Hepatocyte (in vitro differentiated cells): ENCODE measurements at regions not wholly inside any gene's neighbourhood (a gene's known extent, or its start where the extent isn't known, plus 50 kb on each side); places are given as distances from the start of the nearest gene placed in this dataset.

Source experiments
- DNase-seq: peaks from one replicate; pipeline ENCODE4 v3.0.0-alpha.2; 2016; ENCODE audit warnings: low spot score
- H2AFZ ChIP-seq: fragments of 200-600 bp; sonication (generic); 2 replicates; pipeline ENCODE4 v1.6.0; 2016; ENCODE audit warnings: antibody characterized with exemption, mild to moderate bottlenecking
- H3K27ac ChIP-seq: fragments of 200-600 bp; sonication (generic); 2 replicates; pipeline ENCODE4 v1.5.1; 2016; ENCODE audit warnings: mild to moderate bottlenecking
- H3K27me3 ChIP-seq: fragments of 200-600 bp; sonication (generic); 2 replicates; pipeline ENCODE4 v1.6.1; 2016
- H3K36me3 ChIP-seq: fragments of 200-600 bp; sonication (generic); replicated peaks from 2 replicates; pipeline ENCODE4 v1.5.1; 2016; ENCODE audit warnings: low read depth; ENCODE audit not compliant: insufficient read depth
- H3K4me1 ChIP-seq: fragments of 200-600 bp; sonication (generic); 2 replicates; pipeline ENCODE4 v1.5.1; 2016; ENCODE audit warnings: mild to moderate bottlenecking, moderate library complexity; ENCODE audit not compliant: insufficient read depth
- H3K4me2 ChIP-seq: fragments of 200-600 bp; sonication (generic); 2 replicates; pipeline ENCODE4 v1.6.0; 2016
- H3K4me3 ChIP-seq: fragments of 200-600 bp; sonication (generic); 2 replicates; pipeline ENCODE4 v1.5.1; 2016; ENCODE audit warnings: mild to moderate bottlenecking
- H3K79me2 ChIP-seq: fragments of 200-600 bp; sonication (generic); 2 replicates; pipeline ENCODE4 v1.6.0; 2017; ENCODE audit warnings: mild to moderate bottlenecking
- H3K9me2 ChIP-seq: fragments of 200-600 bp; sonication (generic); replicated peaks from 2 replicates; pipeline ENCODE4 v1.6.0; 2017; ENCODE audit warnings: mild to moderate bottlenecking; ENCODE audit not compliant: insufficient read depth
- H3K9me3 ChIP-seq: fragments of 200-600 bp; sonication (generic); 2 replicates; pipeline ENCODE4 v1.5.1; 2016; ENCODE audit warnings: low read depth, mild to moderate bottlenecking
- H4K20me1 ChIP-seq: fragments of 200-600 bp; sonication (generic); 2 replicates; pipeline ENCODE4 v1.6.0; 2016; ENCODE audit warnings: mild to moderate bottlenecking; ENCODE audit not compliant: insufficient read depth, poor library complexity, severe bottlenecking
- CTCF ChIP-seq: fragments of 200-600 bp; sonication (generic); IDR thresholded peaks from 2 replicates; pipeline ENCODE4 v1.5.1; 2016; ENCODE audit warnings: antibody characterized with exemption, mild to moderate bottlenecking; ENCODE audit not compliant: poor library complexity
- EZH2 ChIP-seq: fragments of 200-600 bp; sonication (generic); IDR thresholded peaks from 2 replicates; pipeline ENCODE4 v1.6.1; 2016; ENCODE audit warnings: antibody characterized with exemption, mild to moderate bottlenecking, borderline replicate concordance
- EZH2phosphoT487 ChIP-seq: fragments of 200-600 bp; sonication (generic); IDR thresholded peaks from one replicate; pipeline ENCODE4 v1.6.1; 2018; ENCODE audit warnings: antibody characterized with exemption, mild to moderate bottlenecking, low read depth, moderate library complexity; ENCODE audit not compliant: unreplicated experiment, severe bottlenecking
- WGBS: methylation state at CpG from one replicate; pipeline ENCODE4 v1.1.6; 2016; ENCODE audit warnings: low lambda C conversion rate; ENCODE audit errors: missing lambda C conversion rate; 5-methylcytosine and 5-hydroxymethylcytosine counted together

GRCh38 chr7:98685541-98685940, 68.5 kb downstream of the NPTX2 start:
- no peak overlapping the region for H3K4me2 ChIP-seq
- no peak for DNase-seq
- no peaks in the 10 kb centered on the region for H4K20me1 ChIP-seq
- no peak overlapping the region for H3K27ac ChIP-seq
- H3K4me3 ChIP-seq, result no peak overlapping the region
- H3K9me2 ChIP-seq, result no peaks in the 10 kb centered on the region
- TF ChIP-seq CTCF (no peak), EZH2phosphoT487 (no peak), EZH2 (no peak)
- no peak overlapping the region for H2AFZ ChIP-seq
- H3K36me3 ChIP-seq, result no peaks in the 10 kb centered on the region
- H3K4me1 ChIP-seq, result no peaks in the 10 kb centered on the region
- no peaks in the 10 kb centered on the region for H3K9me3 ChIP-seq
- WGBS, result 82% methylated on average over 8 of the region's 8 CpGs
- H3K79me2 ChIP-seq, result no peaks in the 10 kb centered on the region
- H3K27me3 ChIP-seq, result no peaks in the 10 kb centered on the region

GRCh38 chr7:98686466-98687080, 69.5 kb downstream of the NPTX2 start:
- 62% methylated on average over 4 of the region's 4 CpGs for WGBS
- H3K4me3 ChIP-seq, result no peak overlapping the region
- no peaks in the 10 kb centered on the region for H3K79me2 ChIP-seq
- no peaks in the 10 kb centered on the region for H3K36me3 ChIP-seq
- no peak for DNase-seq
- H3K9me3 ChIP-seq, result no peaks in the 10 kb centered on the region
- no peaks in the 10 kb centered on the region for H3K9me2 ChIP-seq
- no peaks in the 10 kb centered on the region for H3K27me3 ChIP-seq
- H3K27ac ChIP-seq, result no peak overlapping the region
- no peak overlapping the region for H2AFZ ChIP-seq
- H4K20me1 ChIP-seq, result no peaks in the 10 kb centered on the region
- no peak overlapping the region for H3K4me2 ChIP-seq
- H3K4me1 ChIP-seq, result no peaks in the 10 kb centered on the region
- no peak for TF ChIP-seq CTCF
- TF ChIP-seq EZH2, result no peak
- no peak for TF ChIP-seq EZH2phosphoT487

GRCh38 chr7:98687111-98687751, 70.1 kb downstream of the NPTX2 start:
- no peak for DNase-seq
- no peaks in the 10 kb centered on the region for H3K4me1 ChIP-seq
- no peak overlapping the region for H3K4me3 ChIP-seq
- no peaks in the 10 kb centered on the region for H3K9me3 ChIP-seq
- TF ChIP-seq EZH2 (no peak), EZH2phosphoT487 (no peak), CTCF (no peak)
- WGBS, result 79% methylated on average over 12 of the region's 12 CpGs
- no peaks in the 10 kb centered on the region for H3K27me3 ChIP-seq
- H4K20me1 ChIP-seq, result no peaks in the 10 kb centered on the region
- no peak overlapping the region for H2AFZ ChIP-seq
- H3K4me2 ChIP-seq, result no peak overlapping the region
- H3K36me3 ChIP-seq, result no peaks in the 10 kb centered on the region
- H3K9me2 ChIP-seq, result no peaks in the 10 kb centered on the region
- H3K27ac ChIP-seq, result no peak overlapping the region
- H3K79me2 ChIP-seq, result no peaks in the 10 kb centered on the region
